Breast epithelium (tissue), 3 donors: ENCODE measurements at regions not wholly inside any gene's neighbourhood (a gene's known extent, or its start where the extent isn't known, plus 50 kb on each side); places are given as distances from the start of the nearest gene placed in this dataset.

Experiments
- POLR2A ChIP-seq: fragments of 450-650 bp; IDR thresholded peaks from one replicate; pipeline ENCODE4 v1.6.1; 2016; ENCODE audit warnings: antibody characterized with exemption, mild to moderate bottlenecking, moderate library complexity
- POLR2AphosphoS5 ChIP-seq, 3 donors: sonication (generic); formaldehyde crosslinking; IDR thresholded peaks; one replicate each; pipeline ENCODE4 v1.6.1; 2017; ENCODE audit warnings: antibody characterized with exemption in 3 of 3
- TF ChIP-seq, protein P1 (sequence below), 3 donors: fragments of 450-650 bp; IDR thresholded peaks; one replicate each; pipeline ENCODE4 v1.5.1; 2016 to 2017; ENCODE audit warnings: antibody characterized with exemption in 3 of 3, mild to moderate bottlenecking in 3 of 3, moderate library complexity in 3 of 3

DNA sequence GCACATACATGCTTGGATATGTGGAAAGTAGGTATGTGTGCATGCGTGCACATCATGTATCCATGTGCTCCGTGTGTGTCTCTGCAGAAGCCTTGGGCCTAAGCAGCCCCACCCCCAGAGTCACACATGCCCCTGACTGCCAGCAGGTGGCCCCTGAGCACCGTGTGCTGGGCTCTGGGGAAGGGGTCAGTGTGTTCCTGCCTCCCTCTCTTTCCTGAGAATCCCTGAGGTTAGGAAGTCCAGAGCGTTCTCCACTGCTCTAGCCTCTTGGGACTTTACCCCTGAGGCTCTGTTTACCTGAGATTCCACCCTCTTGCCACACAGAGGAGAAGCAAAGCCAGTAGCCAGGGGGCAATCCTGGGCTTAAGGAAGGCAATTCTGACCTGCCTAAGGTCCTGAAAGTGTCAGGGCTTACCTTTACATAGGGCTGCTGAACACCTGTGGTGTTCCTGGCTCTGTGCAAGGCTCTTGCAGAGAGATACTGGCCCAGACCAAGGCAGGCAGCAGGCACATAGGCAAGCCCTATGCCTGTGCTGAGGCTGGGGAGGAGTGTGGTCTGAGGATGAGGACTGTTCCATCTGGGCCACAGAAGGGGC is 207.3 kb downstream of the TMEM38B start:
- TF ChIP-seq POLR2A: no peak
- TF ChIP-seq, protein P1, sequence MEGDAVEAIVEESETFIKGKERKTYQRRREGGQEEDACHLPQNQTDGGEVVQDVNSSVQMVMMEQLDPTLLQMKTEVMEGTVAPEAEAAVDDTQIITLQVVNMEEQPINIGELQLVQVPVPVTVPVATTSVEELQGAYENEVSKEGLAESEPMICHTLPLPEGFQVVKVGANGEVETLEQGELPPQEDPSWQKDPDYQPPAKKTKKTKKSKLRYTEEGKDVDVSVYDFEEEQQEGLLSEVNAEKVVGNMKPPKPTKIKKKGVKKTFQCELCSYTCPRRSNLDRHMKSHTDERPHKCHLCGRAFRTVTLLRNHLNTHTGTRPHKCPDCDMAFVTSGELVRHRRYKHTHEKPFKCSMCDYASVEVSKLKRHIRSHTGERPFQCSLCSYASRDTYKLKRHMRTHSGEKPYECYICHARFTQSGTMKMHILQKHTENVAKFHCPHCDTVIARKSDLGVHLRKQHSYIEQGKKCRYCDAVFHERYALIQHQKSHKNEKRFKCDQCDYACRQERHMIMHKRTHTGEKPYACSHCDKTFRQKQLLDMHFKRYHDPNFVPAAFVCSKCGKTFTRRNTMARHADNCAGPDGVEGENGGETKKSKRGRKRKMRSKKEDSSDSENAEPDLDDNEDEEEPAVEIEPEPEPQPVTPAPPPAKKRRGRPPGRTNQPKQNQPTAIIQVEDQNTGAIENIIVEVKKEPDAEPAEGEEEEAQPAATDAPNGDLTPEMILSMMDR (IDR thresholded peaks at IDR 0.05): peak in 2 of 3 donors; percentile 44 to 61
- no peak for TF ChIP-seq POLR2AphosphoS5 (IDR thresholded peaks at IDR 0.05)
